ENCODE measurements at regions not wholly inside any gene's neighbourhood (a gene's known extent, or its start where the extent isn't known, plus 50 kb on each side); places are given as distances from the start of the nearest gene placed in this dataset.
"Not testable (repeated sequence)": the region's sequence is repeated elsewhere in the genome, so short reads cannot be mapped to it uniquely, and the experiment has no call there.

DNA sequence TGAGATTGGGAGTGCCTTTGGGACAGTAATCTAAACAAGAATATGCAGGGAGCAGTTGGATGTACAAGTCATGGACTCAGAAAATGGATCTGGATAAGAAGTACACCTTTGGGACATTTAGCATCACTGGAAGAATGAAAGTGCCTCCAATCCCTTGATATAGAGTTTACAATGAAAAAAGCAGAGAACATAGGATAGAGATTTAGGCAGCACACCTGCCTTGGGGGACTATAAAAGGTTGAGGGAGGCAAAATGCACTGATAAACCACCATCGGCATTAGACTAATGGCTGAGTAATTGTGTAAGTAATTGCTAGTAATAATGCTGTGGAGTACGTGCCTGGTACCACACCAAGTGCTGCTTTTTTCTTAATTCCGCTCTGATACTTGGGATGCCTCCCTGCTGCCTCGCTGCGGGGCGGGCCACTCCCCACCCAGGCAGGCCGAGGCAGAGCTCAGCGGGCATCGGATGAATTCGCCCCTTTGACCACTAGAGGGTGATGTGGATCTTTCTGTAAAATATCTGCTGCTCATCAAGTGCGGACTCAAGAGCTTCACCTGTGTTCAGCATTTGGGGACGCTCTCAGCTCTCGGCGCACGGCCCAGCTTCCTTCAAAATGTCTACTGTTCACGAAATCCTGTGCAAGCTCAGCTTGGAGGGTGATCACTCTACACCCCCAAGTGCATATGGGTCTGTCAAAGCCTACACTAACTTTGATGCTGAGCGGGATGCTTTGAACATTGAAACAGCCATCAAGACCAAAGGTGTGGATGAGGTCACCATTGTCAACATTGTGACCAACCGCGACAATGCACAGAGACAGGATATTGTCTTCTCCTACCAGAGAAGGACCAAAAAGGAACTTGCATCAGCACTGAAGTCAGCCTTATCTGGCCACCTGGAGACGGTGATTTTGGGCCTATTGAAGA, 99.9 kb downstream of the ANKRD18B start:
- Histone ChIP-seq H3K4me1 (replicated peaks) (no peaks in the 10 kb centered on the region), H3K27ac (no peak overlapping the region), H3K27me3 (replicated peaks; ENCODE audit: insufficient read depth) (no peaks in the 10 kb centered on the region), H3K4me3 (no peak overlapping the region), H3K9me3 (no peaks in the 10 kb centered on the region), H3K36me3 (no peaks in the 10 kb centered on the region)
- intact Hi-C loops (cut with DNase I): loop anchor here (2.0 kb wide), 1 partner anchor 99 kb away; no protein-coding TSS in a partner anchor
- DNase-seq (ENCODE audit: low spot score): peak; percentile 74
- 19% methylated on average over 20 of the region's 20 CpGs for WGBS
- TF ChIP-seq, protein P1, sequence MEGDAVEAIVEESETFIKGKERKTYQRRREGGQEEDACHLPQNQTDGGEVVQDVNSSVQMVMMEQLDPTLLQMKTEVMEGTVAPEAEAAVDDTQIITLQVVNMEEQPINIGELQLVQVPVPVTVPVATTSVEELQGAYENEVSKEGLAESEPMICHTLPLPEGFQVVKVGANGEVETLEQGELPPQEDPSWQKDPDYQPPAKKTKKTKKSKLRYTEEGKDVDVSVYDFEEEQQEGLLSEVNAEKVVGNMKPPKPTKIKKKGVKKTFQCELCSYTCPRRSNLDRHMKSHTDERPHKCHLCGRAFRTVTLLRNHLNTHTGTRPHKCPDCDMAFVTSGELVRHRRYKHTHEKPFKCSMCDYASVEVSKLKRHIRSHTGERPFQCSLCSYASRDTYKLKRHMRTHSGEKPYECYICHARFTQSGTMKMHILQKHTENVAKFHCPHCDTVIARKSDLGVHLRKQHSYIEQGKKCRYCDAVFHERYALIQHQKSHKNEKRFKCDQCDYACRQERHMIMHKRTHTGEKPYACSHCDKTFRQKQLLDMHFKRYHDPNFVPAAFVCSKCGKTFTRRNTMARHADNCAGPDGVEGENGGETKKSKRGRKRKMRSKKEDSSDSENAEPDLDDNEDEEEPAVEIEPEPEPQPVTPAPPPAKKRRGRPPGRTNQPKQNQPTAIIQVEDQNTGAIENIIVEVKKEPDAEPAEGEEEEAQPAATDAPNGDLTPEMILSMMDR (IDR thresholded peaks at IDR 0.05): peak; percentile 63 to 92 (median 90)
- no peak for TF ChIP-seq POLR2A (IDR thresholded peaks at IDR 0.05)
- peak; percentile 42 for TF ChIP-seq POLR2AphosphoS5 (IDR thresholded peaks at IDR 0.05)

DNA sequence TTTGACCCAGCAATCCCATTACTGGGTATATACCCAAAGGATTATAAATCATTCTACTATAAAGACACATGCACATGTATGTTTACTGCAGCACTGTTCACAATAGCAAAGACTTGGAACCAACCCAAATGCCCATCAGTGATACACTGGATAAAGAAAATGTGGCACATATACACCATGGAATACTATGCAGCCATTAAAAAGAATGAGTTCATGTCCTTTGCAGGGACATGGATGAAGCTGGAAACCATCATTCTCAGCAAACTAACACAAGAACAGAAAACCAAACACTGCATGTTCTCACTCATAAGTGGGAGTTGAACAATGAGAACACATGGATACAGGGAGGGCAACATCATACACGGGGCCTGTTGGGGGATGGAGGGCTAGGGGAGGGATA, 104.3 kb downstream of the ANKRD18B start:
- DNase-seq (ENCODE audit: low spot score); H3K9me3 ChIP-seq; H3K36me3 ChIP-seq; intact Hi-C loops (cut with DNase I); H3K4me1 ChIP-seq (replicated peaks); H3K27me3 ChIP-seq (replicated peaks; ENCODE audit: insufficient read depth); H3K27ac ChIP-seq; H3K4me3 ChIP-seq: not testable (repeated sequence)
- 86% methylated on average over 1 of the region's 1 CpG for WGBS

DNA sequence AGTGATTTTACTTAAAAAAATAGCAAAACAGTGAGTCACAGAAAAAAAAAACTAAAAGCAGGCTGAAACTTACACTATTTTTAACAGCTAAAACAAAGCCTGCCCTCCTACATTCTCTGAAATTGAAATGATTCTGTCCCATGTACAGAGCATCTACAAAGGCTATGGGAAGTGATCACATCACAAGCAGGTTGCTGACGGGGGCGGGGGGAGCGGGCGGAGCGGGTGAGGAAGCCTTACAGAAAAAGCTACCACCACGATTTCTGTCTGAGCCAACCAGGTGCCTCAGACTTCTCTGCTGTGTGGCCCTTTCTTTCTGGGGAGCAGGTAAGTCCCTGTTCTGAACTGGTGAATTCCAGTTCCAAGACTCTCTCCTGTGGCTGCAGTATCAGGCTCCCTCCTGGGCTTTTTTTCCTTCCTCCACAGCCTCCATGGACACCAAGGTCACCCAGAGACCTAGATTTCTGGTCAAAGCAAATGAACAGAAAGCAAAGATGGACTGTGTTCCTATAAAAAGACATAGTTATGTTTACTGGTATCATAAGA, 104.9 kb downstream of the ANKRD18B start:
- H3K36me3 ChIP-seq: no peaks in the 10 kb centered on the region

DNA sequence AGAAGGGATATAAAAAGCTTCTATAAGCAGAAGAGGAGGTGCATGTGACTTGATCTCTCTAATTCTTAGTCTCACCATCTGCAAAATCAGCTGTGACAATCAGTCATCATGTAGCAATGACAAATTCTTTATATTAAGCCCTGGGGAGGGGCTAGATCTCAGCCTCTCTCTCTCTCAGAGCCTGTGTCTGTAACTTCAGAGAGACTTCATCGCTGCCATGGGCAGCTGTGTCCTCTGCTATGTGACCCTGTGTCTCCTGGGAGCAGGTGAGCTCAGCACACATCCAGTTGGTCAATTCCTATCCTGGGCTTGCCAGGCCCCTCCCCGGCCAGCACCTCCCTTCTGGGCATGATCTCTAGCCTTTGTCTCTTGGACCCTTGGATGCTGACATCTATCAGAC, 109.6 kb downstream of the ANKRD18B start:
- no peaks in the 10 kb centered on the region for H3K9me3 ChIP-seq
- intact Hi-C loops (cut with DNase I): no loop called here
- no peak overlapping the region for H3K27ac ChIP-seq
- H3K4me1 ChIP-seq (replicated peaks): no peaks in the 10 kb centered on the region
- 72% methylated on average over 2 of the region's 2 CpGs for WGBS
- TF ChIP-seq POLR2AphosphoS5 (IDR thresholded peaks at IDR 0.05): no peak
- TF ChIP-seq POLR2A (IDR thresholded peaks at IDR 0.05): no peak
- TF ChIP-seq, protein P1 (IDR thresholded peaks at IDR 0.05): no peak
- DNase-seq (ENCODE audit: low spot score): no peak
- no peak overlapping the region for H3K4me3 ChIP-seq
- H3K27me3 ChIP-seq (replicated peaks; ENCODE audit: insufficient read depth): no peaks in the 10 kb centered on the region
- H3K36me3 ChIP-seq: no peaks in the 10 kb centered on the region

More for the DNA sequence above, 104.9 kb downstream of the ANKRD18B start:
- WGBS: 76% methylated on average over 6 of the region's 6 CpGs
- Histone ChIP-seq H3K4me1 (replicated peaks) (no peaks in the 10 kb centered on the region), H3K27me3 (replicated peaks; ENCODE audit: insufficient read depth) (no peaks in the 10 kb centered on the region), H3K27ac (peak overlapping the region in 1 of 2 donors; percentile 23), H3K9me3 (no peaks in the 10 kb centered on the region), H3K4me3 (peak overlapping the region in 1 of 2 donors; percentile 5)
- DNase-seq (ENCODE audit: low spot score): no peak
- intact Hi-C loops (cut with DNase I): no loop called here
- TF ChIP-seq POLR2A (IDR thresholded peaks at IDR 0.05): no peak
- no peak for TF ChIP-seq POLR2AphosphoS5 (IDR thresholded peaks at IDR 0.05)
- TF ChIP-seq, protein P1 (IDR thresholded peaks at IDR 0.05): no peak

DNA sequence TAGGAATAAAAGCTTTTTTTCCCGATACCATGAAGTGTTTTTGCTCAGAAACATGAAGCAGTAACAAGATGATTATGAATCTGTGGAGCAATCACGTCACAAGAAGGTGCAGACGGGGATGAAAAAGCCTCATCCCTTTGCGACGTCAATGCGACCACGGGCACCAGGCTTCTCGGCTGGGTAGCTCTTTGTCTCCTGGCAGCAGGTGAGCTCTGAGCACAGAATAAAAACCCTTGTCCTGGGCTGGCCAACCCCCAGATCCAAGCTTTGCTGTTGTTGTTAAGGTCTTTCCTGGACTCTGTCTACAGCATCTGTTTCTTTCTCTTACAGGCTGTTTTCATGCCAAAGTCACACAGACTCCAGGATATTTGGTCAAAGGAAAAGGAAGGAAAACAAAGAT, 113.8 kb downstream of the ANKRD18B start:
- no peak overlapping the region for H3K27ac ChIP-seq
- WGBS: 64% methylated on average over 8 of the region's 8 CpGs
- no peaks in the 10 kb centered on the region for H3K27me3 ChIP-seq (replicated peaks; ENCODE audit: insufficient read depth)
- H3K4me1 ChIP-seq (replicated peaks): no peaks in the 10 kb centered on the region
- no peaks in the 10 kb centered on the region for H3K36me3 ChIP-seq
- DNase-seq (ENCODE audit: low spot score): no peak
- H3K4me3 ChIP-seq: no peak overlapping the region
- intact Hi-C loops (cut with DNase I): no loop called here
- TF ChIP-seq, protein P1 (IDR thresholded peaks at IDR 0.05): no peak
- TF ChIP-seq POLR2A (IDR thresholded peaks at IDR 0.05) (no peak), POLR2AphosphoS5 (IDR thresholded peaks at IDR 0.05) (no peak)
- H3K9me3 ChIP-seq: no peaks in the 10 kb centered on the region
